Karpas-422 (cell line): ENCODE measurements at regions not wholly inside any gene's neighbourhood (a gene's known extent, or its start where the extent isn't known, plus 50 kb on each side); places are given as distances from the start of the nearest gene placed in this dataset.

ENCODE experiments used
- DNase-seq: peaks from one replicate; pipeline ENCODE4 v3.0.0-alpha.2; 2015
- H2AFZ ChIP-seq: fragments of 200-600 bp; sonication (generic); 2 replicates; pipeline ENCODE4 v1.6.1; 2014; ENCODE audit warnings: antibody characterized with exemption, low read length, mixed read lengths
- H3K27ac ChIP-seq: fragments of 200-600 bp; sonication (generic); 2 replicates; pipeline ENCODE4 v1.5.1; 2014; ENCODE audit warnings: mild to moderate bottlenecking, low read length, moderate library complexity
- H3K27me3 ChIP-seq: fragments of 200-600 bp; sonication (generic); 2 replicates; pipeline ENCODE4 v1.6.1; 2014; ENCODE audit warnings: low read length, mixed read lengths
- H3K36me3 ChIP-seq: fragments of 200-600 bp; sonication (generic); 2 replicates; pipeline ENCODE4 v1.6.1; 2014; ENCODE audit warnings: low read length, mixed read lengths; ENCODE audit not compliant: insufficient read depth
- H3K4me1 ChIP-seq: fragments of 200-600 bp; sonication (generic); 2 replicates; pipeline ENCODE4 v1.6.1; 2014; ENCODE audit warnings: mild to moderate bottlenecking, low read length, mixed read lengths
- H3K4me2 ChIP-seq: fragments of 200-600 bp; sonication (generic); 2 replicates; pipeline ENCODE4 v1.6.1; 2014; ENCODE audit warnings: low read length, low read depth, mild to moderate bottlenecking; ENCODE audit not compliant: poor library complexity, severe bottlenecking
- H3K4me3 ChIP-seq: fragments of 200-600 bp; sonication (generic); 2 replicates; pipeline ENCODE4 v1.5.1; 2014; ENCODE audit warnings: mild to moderate bottlenecking, antibody characterized with exemption, low read length, mixed read lengths
- H3K79me2 ChIP-seq: fragments of 200-600 bp; sonication (generic); 2 replicates; pipeline ENCODE4 v1.6.1; 2014; ENCODE audit warnings: mild to moderate bottlenecking, low read length, mixed read lengths
- H3K9ac ChIP-seq: fragments of 200-600 bp; sonication (generic); 2 replicates; pipeline ENCODE4 v1.6.0; 2014; ENCODE audit warnings: low read length
- H3K9me2 ChIP-seq: fragments of 200-600 bp; sonication (generic), shearing (Covaris generic); replicated peaks from 2 replicates; pipeline ENCODE4 v1.6.0; 2014; ENCODE audit warnings: mild to moderate bottlenecking, low read length, moderate library complexity; ENCODE audit not compliant: insufficient read depth
- H3K9me3 ChIP-seq: fragments of 300-700, 200-600 bp; sonication (generic); 2 replicates; pipeline ENCODE4 v1.6.1; 2014; ENCODE audit warnings: low read length, mixed read lengths
- H4K20me1 ChIP-seq: fragments of 200-600 bp; sonication (generic); 2 replicates; pipeline ENCODE4 v1.6.1; 2014; ENCODE audit warnings: mild to moderate bottlenecking, antibody characterized with exemption, low read length, low read depth; ENCODE audit not compliant: insufficient read depth

GRCh38 chr9:25613709-25614108 is 64.5 kb downstream of the TUSC1 start:
- H3K27ac ChIP-seq = no peak overlapping the region
- H3K4me3 ChIP-seq = no peak overlapping the region
- no peaks in the 10 kb centered on the region for H4K20me1 ChIP-seq
- H3K79me2 ChIP-seq = no peaks in the 10 kb centered on the region
- H3K27me3 ChIP-seq = no peaks in the 10 kb centered on the region
- H3K9me2 ChIP-seq = no peaks in the 10 kb centered on the region
- no peaks in the 10 kb centered on the region for H3K4me1 ChIP-seq
- no peak overlapping the region for H2AFZ ChIP-seq
- H3K36me3 ChIP-seq = no peaks in the 10 kb centered on the region
- DNase-seq = no peak
- no peak overlapping the region for H3K9ac ChIP-seq
- H3K4me2 ChIP-seq = no peak overlapping the region
- peaks cover 16% of the 10 kb centered on the region for H3K9me3 ChIP-seq

DNA sequence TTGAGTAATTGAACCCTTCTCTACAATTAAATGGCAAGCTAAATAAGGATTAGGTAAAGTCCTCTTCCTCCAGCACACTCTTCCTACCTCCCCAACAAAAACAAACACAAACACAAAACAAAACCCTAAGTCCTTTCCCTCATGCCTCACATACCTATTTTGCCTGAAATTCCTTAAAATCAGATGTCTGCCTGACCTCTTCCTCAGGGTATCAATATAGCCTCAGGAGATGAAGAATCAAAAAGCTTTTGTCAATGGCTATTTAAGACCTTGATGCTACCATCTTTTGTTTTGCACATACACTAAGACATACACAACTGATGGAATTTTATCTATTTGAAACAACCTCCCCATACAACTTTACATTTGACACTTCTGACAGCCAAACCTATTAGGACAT is 75.1 kb downstream of the TUSC1 start:
- Histone ChIP-seq H3K9me2 (no peaks in the 10 kb centered on the region), H3K27ac (no peak overlapping the region), H4K20me1 (no peaks in the 10 kb centered on the region), H3K4me2 (no peak overlapping the region), H2AFZ (no peak overlapping the region), H3K4me3 (no peak overlapping the region), H3K9ac (no peak overlapping the region), H3K27me3 (no peaks in the 10 kb centered on the region), H3K36me3 (no peaks in the 10 kb centered on the region), H3K79me2 (no peaks in the 10 kb centered on the region), H3K9me3 (peaks cover 11% of the 10 kb centered on the region), H3K4me1 (no peaks in the 10 kb centered on the region)
- no peak for DNase-seq

DNA sequence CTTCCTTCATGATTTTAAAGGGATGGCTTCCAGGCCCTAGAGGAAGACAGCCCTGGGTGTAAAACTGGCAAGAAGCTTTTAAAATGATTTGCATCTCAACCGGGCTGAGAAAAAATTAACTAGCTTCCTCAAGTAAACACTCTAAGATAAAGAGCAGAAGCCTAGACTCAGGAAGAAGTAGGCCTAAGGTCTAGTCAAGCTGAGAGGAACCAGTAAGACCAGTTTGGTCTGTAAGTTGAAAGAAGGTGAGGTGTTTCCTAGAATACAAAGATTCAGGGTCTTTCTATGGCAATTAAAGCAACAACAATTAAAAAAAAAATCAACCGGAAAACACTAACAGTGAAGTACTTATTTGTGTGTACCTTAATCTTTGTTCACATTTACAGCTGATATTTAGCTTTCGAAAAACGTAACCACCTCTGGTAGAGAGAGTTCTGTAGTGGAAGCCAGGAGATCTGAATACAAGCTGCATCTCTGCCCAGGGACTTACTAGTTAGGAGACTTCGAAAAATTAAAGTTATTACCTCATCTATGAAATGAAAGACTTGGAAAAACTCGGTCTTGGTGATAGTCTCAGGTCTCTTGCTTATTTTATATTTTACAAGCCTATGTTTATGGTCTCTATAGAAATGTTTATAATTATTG is 75.7 kb downstream of the TUSC1 start:
- no peaks in the 10 kb centered on the region for H3K79me2 ChIP-seq
- no peak overlapping the region for H3K4me2 ChIP-seq
- H3K36me3 ChIP-seq = no peaks in the 10 kb centered on the region
- H2AFZ ChIP-seq = no peak overlapping the region
- H3K27me3 ChIP-seq = no peaks in the 10 kb centered on the region
- no peak for DNase-seq
- no peaks in the 10 kb centered on the region for H3K9me2 ChIP-seq
- no peak overlapping the region for H3K4me3 ChIP-seq
- H3K9ac ChIP-seq = no peak overlapping the region
- no peaks in the 10 kb centered on the region for H3K4me1 ChIP-seq
- H3K27ac ChIP-seq = no peak overlapping the region
- H4K20me1 ChIP-seq = no peaks in the 10 kb centered on the region
- peaks cover 14% of the 10 kb centered on the region for H3K9me3 ChIP-seq

- Histone ChIP-seq H3K27me3 (no peaks in the 10 kb centered on the region), H3K27ac (no peak overlapping the region), H3K79me2 (no peaks in the 10 kb centered on the region), H2AFZ (no peak overlapping the region), H3K4me3 (no peak overlapping the region), H3K9me3 (peaks cover 17% of the 10 kb centered on the region), H3K36me3 (no peaks in the 10 kb centered on the region), H4K20me1 (no peaks in the 10 kb centered on the region), H3K9ac (no peak overlapping the region), H3K9me2 (no peaks in the 10 kb centered on the region), H3K4me1 (no peaks in the 10 kb centered on the region), H3K4me2 (no peak overlapping the region)
- DNase-seq = no peak
Observed at GRCh38 chr9:25600501-25600900, 77.7 kb downstream of the TUSC1 start.

- no peak for DNase-seq
- H4K20me1 ChIP-seq = no peaks in the 10 kb centered on the region
- H3K36me3 ChIP-seq = no peaks in the 10 kb centered on the region
- no peak overlapping the region for H3K9ac ChIP-seq
- no peaks in the 10 kb centered on the region for H3K9me2 ChIP-seq
- H3K27ac ChIP-seq = no peak overlapping the region
- no peak overlapping the region for H3K4me3 ChIP-seq
- no peak overlapping the region for H3K4me2 ChIP-seq
- H3K79me2 ChIP-seq = no peaks in the 10 kb centered on the region
- no peaks in the 10 kb centered on the region for H3K27me3 ChIP-seq
- no peak overlapping the region for H2AFZ ChIP-seq
- peaks cover 38% of the 10 kb centered on the region for H3K9me3 ChIP-seq
- no peaks in the 10 kb centered on the region for H3K4me1 ChIP-seq
Observed at GRCh38 chr9:25584611-25585010, 93.6 kb downstream of the TUSC1 start.

- Histone ChIP-seq H3K9me3 (peaks cover 12% of the 10 kb centered on the region), H3K27ac (no peak overlapping the region), H3K4me1 (no peaks in the 10 kb centered on the region), H3K4me2 (no peak overlapping the region), H3K4me3 (no peak overlapping the region), H3K36me3 (no peaks in the 10 kb centered on the region), H3K27me3 (no peaks in the 10 kb centered on the region), H4K20me1 (no peaks in the 10 kb centered on the region), H3K79me2 (no peaks in the 10 kb centered on the region), H3K9me2 (no peaks in the 10 kb centered on the region), H2AFZ (no peak overlapping the region), H3K9ac (no peak overlapping the region)
- DNase-seq = no peak
Observed at GRCh38 chr9:25573281-25573680, 105.0 kb downstream of the TUSC1 start.

GRCh38 chr9:25571491-25571890 is 106.8 kb downstream of the TUSC1 start:
- Histone ChIP-seq H3K9me3 (peaks cover 10% of the 10 kb centered on the region; the same call in 1 of the 2 replicates), H2AFZ (no peak overlapping the region), H3K36me3 (no peaks in the 10 kb centered on the region), H3K27ac (no peak overlapping the region), H3K4me1 (no peaks in the 10 kb centered on the region), H3K9me2 (no peaks in the 10 kb centered on the region), H3K9ac (no peak overlapping the region), H3K4me2 (no peak overlapping the region), H4K20me1 (no peaks in the 10 kb centered on the region), H3K4me3 (no peak overlapping the region), H3K27me3 (no peaks in the 10 kb centered on the region), H3K79me2 (no peaks in the 10 kb centered on the region)
- DNase-seq = no peak

DNA sequence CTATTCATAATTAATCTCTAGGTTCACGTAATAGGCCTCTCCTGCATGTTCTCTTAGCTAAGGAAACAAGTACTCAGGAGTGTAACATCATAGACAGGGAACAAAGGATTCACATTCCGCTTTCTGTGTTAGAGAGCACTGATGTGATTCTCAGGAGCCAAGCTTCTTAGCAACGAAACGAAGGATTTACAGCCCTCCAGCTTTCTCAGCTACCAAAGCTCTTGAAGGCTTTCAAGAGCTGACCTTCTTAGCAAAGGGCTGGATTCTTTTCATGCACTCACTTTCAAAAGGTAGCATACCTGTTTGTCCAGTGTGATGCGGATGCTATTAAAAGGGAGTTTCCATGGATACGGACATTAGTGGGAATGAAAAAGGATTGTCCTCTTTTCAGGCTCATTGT is 107.4 kb downstream of the TUSC1 start:
- Histone ChIP-seq H4K20me1 (no peaks in the 10 kb centered on the region), H3K4me2 (no peak overlapping the region), H3K36me3 (no peaks in the 10 kb centered on the region), H2AFZ (no peak overlapping the region), H3K4me1 (no peaks in the 10 kb centered on the region), H3K9me2 (no peaks in the 10 kb centered on the region), H3K27ac (no peak overlapping the region), H3K9me3 (peaks cover 12% of the 10 kb centered on the region; the same call in 1 of the 2 replicates), H3K79me2 (no peaks in the 10 kb centered on the region), H3K27me3 (no peaks in the 10 kb centered on the region), H3K9ac (no peak overlapping the region), H3K4me3 (no peak overlapping the region)
- DNase-seq = no peak
